ENCODE measurements at regions not wholly inside any gene's neighbourhood (a gene's known extent, or its start where the extent isn't known, plus 50 kb on each side); places are given as distances from the start of the nearest gene placed in this dataset.

GRCh38 chr1:229981736-229982135 is 85.3 kb upstream of the GALNT2 start:
- ATAC-seq (no peak), DNase-seq (ENCODE audit: low spot score) (no peak)
- intact Hi-C loops (cut with DNase I) = no loop called here

DNA sequence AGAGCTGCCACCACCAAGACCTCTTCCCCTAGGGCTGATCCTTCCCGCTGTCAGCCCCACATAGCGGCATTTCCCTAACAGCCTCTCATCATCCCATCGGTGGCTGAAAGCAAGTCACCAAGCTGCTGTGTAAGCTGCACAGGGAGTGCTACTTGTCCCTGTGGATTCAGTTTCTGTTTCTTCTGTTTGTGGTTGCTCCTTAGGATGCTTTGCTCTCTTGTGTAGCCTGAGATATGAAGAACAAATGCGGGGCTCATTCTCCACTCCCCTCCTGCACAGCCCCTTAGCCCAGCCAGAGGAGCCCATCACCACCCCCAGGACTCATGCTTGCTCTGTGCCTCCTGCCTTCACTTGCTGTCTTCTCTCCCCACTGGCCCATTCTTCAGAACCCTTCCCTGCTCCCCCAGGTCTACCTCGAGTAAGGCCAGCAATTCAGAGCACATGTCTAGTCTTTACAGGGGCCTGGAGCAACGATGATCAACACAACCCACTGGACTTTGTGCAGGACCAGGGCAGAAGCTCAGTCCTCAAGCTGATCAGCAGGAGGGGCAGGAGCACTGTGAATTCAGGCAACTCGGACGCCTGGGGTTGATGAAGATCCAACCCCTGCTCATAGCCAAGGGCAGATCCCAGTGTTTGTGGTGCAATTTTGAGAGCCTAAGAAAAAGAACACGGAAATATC is 82.6 kb upstream of the GALNT2 start:
- DNase-seq (ENCODE audit: low spot score) = no peak
- intact Hi-C loops (cut with DNase I) = no loop called here
- ATAC-seq = peak; percentile 49

DNA sequence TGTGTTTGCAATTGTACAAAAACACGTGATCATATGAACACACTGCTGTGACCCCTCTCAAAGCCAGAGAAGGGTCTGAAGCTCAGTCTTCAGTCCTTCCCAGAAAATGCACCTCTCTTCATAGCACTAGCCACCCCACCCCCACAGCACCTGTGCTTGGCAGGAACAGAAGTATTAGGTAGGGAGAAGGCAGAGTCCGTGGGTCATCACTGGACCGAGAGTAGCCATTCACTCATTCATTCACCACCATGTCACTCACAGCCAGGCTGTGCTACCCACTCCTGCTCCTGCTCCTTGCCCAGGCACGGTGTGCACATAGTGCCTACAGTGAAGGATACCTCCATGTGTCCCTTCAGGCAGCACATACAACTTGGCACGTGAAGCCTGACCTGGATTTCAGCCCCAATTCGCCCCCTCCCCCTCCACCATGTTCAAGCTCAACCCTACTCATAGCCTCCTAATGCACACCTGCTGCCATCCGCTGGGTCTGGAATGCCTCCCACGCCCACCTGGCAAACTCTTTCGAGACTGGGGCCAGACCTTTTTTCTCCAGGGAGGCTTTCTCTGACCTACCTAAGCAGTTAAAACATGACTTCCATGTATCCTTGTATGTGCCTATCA is 81.9 kb upstream of the GALNT2 start:
- DNase-seq (ENCODE audit: low spot score) (no peak), ATAC-seq (peak; percentile 10)
- intact Hi-C loops (cut with DNase I) = no loop called here

DNA sequence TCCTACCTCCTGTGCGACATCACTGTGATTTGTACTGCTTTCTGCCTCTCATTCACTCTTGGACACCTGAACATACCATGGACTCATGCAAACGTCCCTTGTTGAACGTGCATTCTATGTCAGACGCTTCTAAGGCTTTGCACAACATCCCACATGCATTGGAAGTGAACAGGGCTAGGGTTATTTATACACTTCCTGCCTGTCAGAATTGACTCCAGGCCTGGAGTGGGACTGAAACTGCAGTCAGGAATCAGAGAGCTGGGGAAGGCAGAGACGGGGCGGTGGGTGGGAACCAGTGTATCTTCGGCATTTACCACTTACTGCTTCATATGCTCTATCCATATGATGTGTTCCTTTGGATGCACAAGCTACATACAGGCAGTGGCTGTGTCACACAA is 81.4 kb upstream of the GALNT2 start:
- DNase-seq (ENCODE audit: low spot score) = no peak
- intact Hi-C loops (cut with DNase I) = no loop called here

DNA sequence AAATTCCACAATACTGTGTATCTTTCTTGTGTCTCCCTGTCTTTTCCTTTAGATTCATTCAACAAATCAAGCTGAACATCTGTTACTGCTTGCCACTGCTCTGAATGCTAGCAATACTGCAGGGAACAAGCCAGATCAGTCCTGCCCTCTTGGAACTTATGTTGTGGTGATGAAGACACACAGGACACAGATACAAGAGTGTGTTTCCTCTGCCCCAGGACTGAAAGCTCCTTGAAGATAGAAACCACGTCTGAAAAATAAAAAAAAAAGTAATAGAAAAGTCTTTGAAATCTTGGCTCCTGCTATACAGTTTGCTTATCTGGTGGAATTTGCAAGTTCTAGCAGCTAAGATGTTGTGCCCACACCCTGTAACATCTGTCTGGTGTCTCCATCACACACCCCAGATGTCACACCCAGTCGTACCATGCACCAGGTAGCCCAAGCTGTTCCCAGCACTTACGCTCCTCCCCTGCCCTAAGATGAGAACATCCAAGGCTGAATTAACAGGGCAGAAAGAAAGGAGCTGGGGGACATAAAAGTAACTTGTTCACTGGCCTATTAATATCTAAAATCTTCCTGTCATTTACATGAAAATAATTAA is 80.2 kb upstream of the GALNT2 start:
- intact Hi-C loops (cut with DNase I) = no loop called here
- DNase-seq (ENCODE audit: low spot score) (no peak), ATAC-seq (no peak)

More for the DNA sequence above, 81.4 kb upstream of the GALNT2 start:
- ATAC-seq = no peak

- ATAC-seq (no peak), DNase-seq (ENCODE audit: low spot score) (no peak)
- intact Hi-C loops (cut with DNase I) = no loop called here
These were observed 79.1 kb upstream of the GALNT2 start for GRCh38 chr1:229987953-229988352.

GRCh38 chr1:229988534-229988933 is 78.5 kb upstream of the GALNT2 start:
- DNase-seq (ENCODE audit: low spot score) (no peak), ATAC-seq (no peak)
- intact Hi-C loops (cut with DNase I) = no loop called here

GRCh38 chr1:229989591-229990248 is 77.3 kb upstream of the GALNT2 start:
- intact Hi-C loops (cut with DNase I) = no loop called here
- no peak for ATAC-seq

DNA sequence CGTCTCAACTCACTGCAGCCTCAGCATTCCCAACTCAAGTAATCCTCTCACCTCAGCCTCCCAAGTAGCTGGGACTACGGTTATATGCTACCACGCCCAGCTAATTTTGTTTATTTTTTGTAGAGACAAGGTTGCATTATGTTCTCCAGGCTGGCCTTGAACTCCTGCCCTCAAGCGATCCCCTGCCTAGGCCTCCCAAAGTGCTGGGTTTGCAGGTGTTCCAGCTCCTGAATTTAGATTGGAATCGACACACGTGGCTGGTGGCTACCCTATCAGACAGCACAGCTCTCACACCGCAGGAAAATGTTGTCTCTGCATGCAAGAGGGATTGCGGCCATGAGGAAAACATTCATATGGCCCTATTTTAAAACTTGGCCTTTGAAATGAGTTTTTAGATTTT is 76.7 kb upstream of the GALNT2 start:
- intact Hi-C loops (cut with DNase I) = no loop called here
- DNase-seq (ENCODE audit: low spot score) = no peak
- ATAC-seq = no peak

More at GRCh38 chr1:229989591-229990248, 77.3 kb upstream of the GALNT2 start:
- DNase-seq (ENCODE audit: low spot score) = no peak

DNA sequence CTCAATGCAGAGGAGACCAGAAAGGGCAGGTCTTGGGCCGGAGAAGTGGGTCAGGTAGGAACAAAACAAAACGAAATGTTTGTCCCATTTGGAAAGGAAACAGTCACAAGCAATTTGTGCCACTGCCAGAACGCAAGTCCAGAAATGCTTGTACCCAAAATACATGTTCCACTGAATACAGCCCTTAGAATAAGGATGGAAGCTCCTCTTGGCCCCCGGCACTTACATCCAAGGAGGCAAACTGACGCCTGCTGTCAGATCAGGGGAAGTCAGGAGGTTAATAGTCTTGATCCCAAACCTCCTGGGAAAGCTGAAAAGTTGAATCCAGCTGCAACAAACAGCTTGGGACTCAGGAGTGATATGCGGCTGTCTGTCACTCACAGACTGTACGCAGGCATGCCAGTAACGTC is 75.9 kb upstream of the GALNT2 start:
- intact Hi-C loops (cut with DNase I) = no loop called here
- DNase-seq (ENCODE audit: low spot score) (no peak), ATAC-seq (no peak)

DNA sequence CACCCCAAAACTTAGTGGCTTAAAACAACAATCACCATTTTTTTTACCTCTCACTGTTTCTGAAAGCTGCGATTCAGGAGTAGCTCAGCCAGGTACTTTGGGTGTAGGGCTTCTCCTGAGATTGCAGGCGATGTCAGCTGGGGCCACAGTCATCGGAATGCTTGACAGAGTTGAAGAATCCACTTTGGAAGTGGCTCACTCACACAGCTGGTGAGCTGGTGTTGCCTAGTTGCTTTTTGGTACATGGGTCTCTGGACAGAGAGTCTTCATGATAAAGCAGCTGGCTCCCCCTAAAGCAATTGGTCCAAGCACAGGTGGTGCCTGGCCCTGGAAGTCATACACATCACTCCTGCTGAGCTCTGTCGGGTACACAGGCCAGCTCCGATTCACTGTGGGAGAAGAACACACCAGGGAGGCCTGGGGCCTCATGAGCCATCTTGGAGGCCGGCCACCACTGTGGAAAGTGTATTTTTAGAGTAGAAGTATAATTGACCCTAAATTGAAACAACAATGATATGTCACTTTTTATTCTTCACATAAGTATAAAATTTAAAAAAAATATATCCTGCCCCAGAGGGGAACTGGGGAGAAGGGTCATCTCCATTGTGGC is 75.2 kb upstream of the GALNT2 start:
- ATAC-seq (no peak), DNase-seq (ENCODE audit: low spot score) (no peak)
- intact Hi-C loops (cut with DNase I) = no loop called here

DNA sequence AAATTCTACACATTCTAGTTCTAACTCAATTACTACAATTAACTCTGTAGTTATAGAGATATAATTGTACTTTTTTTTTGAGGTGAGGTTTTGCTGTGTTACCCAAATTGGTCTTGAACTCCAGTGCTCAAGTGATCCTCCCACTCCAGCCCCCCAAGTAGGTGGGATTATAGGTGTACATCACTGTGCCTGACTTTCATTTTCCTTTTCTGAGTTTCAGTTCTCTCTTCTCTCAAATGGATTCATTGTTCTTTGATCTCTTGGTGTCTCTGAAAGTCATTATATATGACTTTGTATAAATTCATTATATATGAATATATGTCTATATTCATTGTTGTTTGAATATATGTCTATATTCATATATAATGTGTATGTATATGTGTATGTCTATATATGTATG is 74.0 kb upstream of the GALNT2 start:
- intact Hi-C loops (cut with DNase I) = no loop called here
- ATAC-seq (no peak), DNase-seq (ENCODE audit: low spot score) (no peak)

GRCh38 chr1:229993894-229994293 is 73.1 kb upstream of the GALNT2 start:
- ATAC-seq (no peak), DNase-seq (ENCODE audit: low spot score) (no peak)
- intact Hi-C loops (cut with DNase I) = no loop called here

GRCh38 chr1:229999004-229999670 is 67.9 kb upstream of the GALNT2 start:
- ATAC-seq (peak; percentile 34), DNase-seq (ENCODE audit: low spot score) (no peak)
- intact Hi-C loops (cut with DNase I) = no loop called here

DNA sequence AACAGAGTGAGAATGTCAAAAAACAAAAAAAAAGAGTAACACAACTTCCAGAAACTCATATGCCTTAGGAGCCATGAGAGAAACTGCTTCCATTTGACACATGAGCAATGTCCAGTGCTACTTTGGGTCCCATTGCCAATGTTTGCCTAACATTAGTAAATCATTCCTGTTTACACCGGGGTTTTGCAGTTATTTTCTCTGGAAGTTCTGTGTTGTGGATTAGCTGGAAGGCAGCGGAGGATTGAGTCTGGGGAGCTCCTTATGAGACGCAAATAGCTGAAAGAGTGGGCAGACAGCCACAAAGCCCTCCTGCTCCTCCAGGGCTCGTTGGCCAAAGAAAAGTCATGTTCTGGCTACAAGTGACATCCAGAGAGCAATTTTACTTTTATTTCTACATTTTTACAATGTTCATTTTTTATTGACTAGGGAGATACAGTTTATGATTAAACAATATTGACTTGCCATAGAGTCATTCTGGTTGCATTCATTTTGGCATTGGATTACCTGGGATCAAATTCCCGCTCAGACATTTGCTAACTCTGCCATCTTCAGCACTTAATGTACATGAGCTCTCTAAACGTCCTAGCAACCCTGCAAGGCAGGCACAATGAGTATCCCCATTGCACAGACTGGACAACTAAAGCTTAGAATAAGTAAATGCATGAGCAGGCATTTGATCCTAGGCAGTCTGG is 66.4 kb upstream of the GALNT2 start:
- ATAC-seq (peak; percentile 19), DNase-seq (ENCODE audit: low spot score) (no peak)
- intact Hi-C loops (cut with DNase I) = no loop called here

GRCh38 chr1:230002164-230002803 is 64.8 kb upstream of the GALNT2 start:
- intact Hi-C loops (cut with DNase I) = no loop called here
- DNase-seq (ENCODE audit: low spot score) (peak; percentile 79), ATAC-seq (peak; percentile 93)

DNA sequence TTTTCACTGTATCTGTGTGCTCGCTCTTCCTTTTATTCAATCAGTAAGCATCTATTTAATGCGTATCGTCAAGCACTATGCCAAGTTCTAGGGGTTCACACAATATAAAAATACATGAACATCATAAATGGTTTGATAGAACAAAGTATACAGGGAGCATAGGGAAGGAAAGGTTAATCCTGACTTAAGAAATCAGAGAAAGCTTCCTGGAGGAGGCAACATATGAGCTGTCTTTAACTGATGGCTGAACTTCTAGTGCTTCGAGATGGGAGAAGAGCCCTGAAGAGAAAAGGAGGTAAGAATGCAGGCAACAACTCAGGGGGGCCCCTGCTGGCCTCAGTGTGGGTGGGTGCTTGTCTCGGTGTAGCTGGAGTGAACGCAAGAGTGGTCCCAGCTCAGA is 63.6 kb upstream of the GALNT2 start:
- DNase-seq (ENCODE audit: low spot score) = no peak
- intact Hi-C loops (cut with DNase I) = no loop called here
- ATAC-seq = no peak

DNA sequence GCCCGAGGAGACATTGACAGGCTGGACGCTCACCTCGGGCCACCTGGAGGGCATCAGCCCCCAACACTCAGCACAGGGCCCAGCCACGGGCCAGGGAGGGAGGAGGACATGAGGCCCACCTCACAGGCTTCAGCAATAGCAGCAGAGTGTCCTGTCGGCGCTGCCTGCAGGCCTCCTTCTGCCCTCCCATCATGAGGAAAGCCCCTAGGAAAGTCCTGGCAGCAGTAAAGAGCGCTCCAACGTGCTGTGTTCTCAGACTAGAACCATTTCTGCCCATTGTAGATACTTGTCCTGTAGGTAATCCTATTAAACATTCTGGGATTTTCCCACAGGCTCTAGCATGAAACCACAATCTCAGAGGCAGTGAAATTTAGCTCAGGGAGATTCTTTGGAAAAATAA is 62.0 kb upstream of the GALNT2 start:
- DNase-seq (ENCODE audit: low spot score) (no peak), ATAC-seq (no peak)
- intact Hi-C loops (cut with DNase I) = no loop called here
